ENCODE measurements at regions not wholly inside any gene's neighbourhood (a gene's known extent, or its start where the extent isn't known, plus 50 kb on each side); places are given as distances from the start of the nearest gene placed in this dataset.

DNA sequence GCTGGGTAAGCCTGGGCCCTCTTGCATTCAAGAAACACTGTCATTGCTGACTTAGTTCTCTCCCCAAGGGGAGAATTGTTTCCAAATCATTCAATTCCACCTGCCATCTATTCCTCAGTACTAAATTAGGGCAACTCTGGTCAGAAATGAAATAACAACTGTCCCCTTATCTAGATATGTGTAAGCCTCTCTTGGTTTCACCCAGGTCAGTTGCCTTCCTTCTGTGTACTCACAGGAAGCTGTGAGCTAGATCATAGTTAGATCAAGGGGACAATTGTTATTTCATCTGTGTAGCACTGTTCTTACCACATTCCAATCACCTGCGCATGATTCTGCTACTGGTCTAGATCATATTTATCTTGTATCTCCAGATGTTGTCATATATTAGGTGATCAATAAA lies 483.0 kb upstream of the SORCS1 start:
- TF ChIP-seq, protein P1, sequence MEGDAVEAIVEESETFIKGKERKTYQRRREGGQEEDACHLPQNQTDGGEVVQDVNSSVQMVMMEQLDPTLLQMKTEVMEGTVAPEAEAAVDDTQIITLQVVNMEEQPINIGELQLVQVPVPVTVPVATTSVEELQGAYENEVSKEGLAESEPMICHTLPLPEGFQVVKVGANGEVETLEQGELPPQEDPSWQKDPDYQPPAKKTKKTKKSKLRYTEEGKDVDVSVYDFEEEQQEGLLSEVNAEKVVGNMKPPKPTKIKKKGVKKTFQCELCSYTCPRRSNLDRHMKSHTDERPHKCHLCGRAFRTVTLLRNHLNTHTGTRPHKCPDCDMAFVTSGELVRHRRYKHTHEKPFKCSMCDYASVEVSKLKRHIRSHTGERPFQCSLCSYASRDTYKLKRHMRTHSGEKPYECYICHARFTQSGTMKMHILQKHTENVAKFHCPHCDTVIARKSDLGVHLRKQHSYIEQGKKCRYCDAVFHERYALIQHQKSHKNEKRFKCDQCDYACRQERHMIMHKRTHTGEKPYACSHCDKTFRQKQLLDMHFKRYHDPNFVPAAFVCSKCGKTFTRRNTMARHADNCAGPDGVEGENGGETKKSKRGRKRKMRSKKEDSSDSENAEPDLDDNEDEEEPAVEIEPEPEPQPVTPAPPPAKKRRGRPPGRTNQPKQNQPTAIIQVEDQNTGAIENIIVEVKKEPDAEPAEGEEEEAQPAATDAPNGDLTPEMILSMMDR (conservative IDR thresholded peaks at IDR 0.05; ENCODE audit: low read length) = no peak
- TF ChIP-seq EZH2phosphoT487 (IDR thresholded peaks at IDR 0.05; ENCODE audit: borderline replicate concordance, low read depth, low read length) = no peak

Measured in OCI-LY7 (cell line).